Lower lobe of right lung (tissue), 2 donors: ENCODE measurements at regions not wholly inside any gene's neighbourhood (a gene's known extent, or its start where the extent isn't known, plus 50 kb on each side); places are given as distances from the start of the nearest gene placed in this dataset.
A peak's percentile ranks its signal among the peaks of the same experiment; 100 is the strongest.

Experiments
- ATAC-seq, 2 donors: fragments of 200-7000 bp; cut with Tn5 transposase; one replicate each; pipeline ENCODE4 v1.9.1; 2020 to 2022; ENCODE audit warnings: mild to moderate bottlenecking in 2 of 2, moderate library complexity in 2 of 2
- DNase-seq: peaks from one replicate; pipeline ENCODE4 v3.0.0-alpha.2; 2020
- H3K27ac ChIP-seq: fragments of 200-600 bp; one replicate; pipeline ENCODE4 v1.8.0; 2022
- H3K27me3 ChIP-seq: fragments of 200-600 bp; one replicate; pipeline ENCODE4 v1.8.0; 2022; ENCODE audit warnings: low read depth
- H3K36me3 ChIP-seq: fragments of 200-600 bp; one replicate; pipeline ENCODE4 v1.8.0; 2022; ENCODE audit warnings: mild to moderate bottlenecking
- H3K4me1 ChIP-seq: fragments of 200-600 bp; one replicate; pipeline ENCODE4 v1.8.0; 2022
- H3K4me3 ChIP-seq: fragments of 200-600 bp; one replicate; pipeline ENCODE4 v1.8.0; 2022; ENCODE audit warnings: mild to moderate bottlenecking
- H3K9me3 ChIP-seq: fragments of 200-600 bp; one replicate; pipeline ENCODE4 v1.8.0; 2022
- intact Hi-C: fragments of 100-400 bp; cut with DNase I; formaldehyde crosslinking; loops from one replicate; pipeline ENCODE4 v1.11.0; 2022
- TF ChIP-seq, protein P1 (sequence below): fragments of 200-600 bp; IDR thresholded peaks from one replicate; pipeline ENCODE4 v1.8.0; 2022; ENCODE audit warnings: antibody characterized with exemption, mild to moderate bottlenecking
- donor health status: DM: no; HTN: yes; CAD: no; lungs with severe emphysema.

- no peaks in the 10 kb centered on the region for H3K27me3 ChIP-seq
- intact Hi-C loops, result no loop called here
- H3K36me3 ChIP-seq, result no peaks in the 10 kb centered on the region
- peak; percentile 24 for DNase-seq
- H3K4me1 ChIP-seq, result peaks cover 4% of the 10 kb centered on the region
- TF ChIP-seq, protein P1, sequence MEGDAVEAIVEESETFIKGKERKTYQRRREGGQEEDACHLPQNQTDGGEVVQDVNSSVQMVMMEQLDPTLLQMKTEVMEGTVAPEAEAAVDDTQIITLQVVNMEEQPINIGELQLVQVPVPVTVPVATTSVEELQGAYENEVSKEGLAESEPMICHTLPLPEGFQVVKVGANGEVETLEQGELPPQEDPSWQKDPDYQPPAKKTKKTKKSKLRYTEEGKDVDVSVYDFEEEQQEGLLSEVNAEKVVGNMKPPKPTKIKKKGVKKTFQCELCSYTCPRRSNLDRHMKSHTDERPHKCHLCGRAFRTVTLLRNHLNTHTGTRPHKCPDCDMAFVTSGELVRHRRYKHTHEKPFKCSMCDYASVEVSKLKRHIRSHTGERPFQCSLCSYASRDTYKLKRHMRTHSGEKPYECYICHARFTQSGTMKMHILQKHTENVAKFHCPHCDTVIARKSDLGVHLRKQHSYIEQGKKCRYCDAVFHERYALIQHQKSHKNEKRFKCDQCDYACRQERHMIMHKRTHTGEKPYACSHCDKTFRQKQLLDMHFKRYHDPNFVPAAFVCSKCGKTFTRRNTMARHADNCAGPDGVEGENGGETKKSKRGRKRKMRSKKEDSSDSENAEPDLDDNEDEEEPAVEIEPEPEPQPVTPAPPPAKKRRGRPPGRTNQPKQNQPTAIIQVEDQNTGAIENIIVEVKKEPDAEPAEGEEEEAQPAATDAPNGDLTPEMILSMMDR, result no peak
- H3K27ac ChIP-seq, result no peak overlapping the region
- H3K4me3 ChIP-seq, result no peak overlapping the region
- H3K9me3 ChIP-seq, result no peaks in the 10 kb centered on the region
- ATAC-seq, result no peak
These were observed 216.3 kb downstream of the C9orf50 start for GRCh38 chr9:129404621-129405020.

- Histone ChIP-seq H3K4me1 (peaks cover 4% of the 10 kb centered on the region), H3K9me3 (no peaks in the 10 kb centered on the region), H3K36me3 (no peaks in the 10 kb centered on the region), H3K27ac (no peak overlapping the region), H3K4me3 (no peak overlapping the region), H3K27me3 (no peaks in the 10 kb centered on the region)
- TF ChIP-seq, protein P1, result no peak
- intact Hi-C loops, result no loop called here
- DNase-seq, result peak; percentile 33
- no peak for ATAC-seq
These were observed 216.9 kb downstream of the C9orf50 start for GRCh38 chr9:129403779-129404620.

DNA sequence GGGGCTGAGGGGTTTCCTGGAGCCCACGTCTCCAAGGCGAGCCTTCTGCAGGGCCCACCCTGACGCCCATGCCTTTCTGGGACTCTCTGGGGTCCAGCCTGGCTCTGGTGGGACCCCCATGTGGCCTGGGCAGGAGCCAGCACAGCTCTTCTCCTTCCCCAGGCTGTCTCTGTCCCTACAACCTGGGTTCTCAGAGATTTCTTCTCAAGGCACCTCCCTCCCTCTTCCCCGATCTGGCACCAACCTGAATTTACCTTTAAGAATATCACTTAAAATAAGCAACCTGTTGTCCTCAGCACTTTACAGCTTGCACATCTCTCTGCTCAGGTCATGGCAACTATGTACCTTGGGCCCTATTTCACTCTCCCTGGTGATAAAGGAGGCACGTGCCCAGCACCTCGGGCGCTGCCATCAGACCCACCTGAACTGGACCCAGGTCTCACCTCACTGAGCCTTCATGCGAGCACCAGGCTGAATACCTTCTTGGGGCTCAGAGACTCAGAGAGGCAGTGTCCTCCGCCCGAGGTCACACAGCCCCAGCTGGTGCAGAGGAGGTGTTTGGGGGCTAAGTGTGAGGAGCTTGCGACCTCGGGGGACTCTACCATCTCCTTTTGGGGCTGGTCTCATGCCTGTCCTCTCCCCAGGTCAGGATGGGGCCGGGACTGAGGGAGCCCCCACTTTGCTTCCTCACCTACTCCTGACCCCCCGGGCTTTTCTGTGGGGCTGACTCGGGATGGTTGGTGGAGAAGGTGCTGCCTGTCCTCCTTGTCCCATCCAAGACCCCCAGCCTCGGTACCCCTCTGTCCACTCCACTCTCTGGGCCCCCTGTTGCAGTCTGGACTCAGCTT, 217.7 kb downstream of the C9orf50 start:
- intact Hi-C loops, result no loop called here
- ATAC-seq, result no peak

DNA sequence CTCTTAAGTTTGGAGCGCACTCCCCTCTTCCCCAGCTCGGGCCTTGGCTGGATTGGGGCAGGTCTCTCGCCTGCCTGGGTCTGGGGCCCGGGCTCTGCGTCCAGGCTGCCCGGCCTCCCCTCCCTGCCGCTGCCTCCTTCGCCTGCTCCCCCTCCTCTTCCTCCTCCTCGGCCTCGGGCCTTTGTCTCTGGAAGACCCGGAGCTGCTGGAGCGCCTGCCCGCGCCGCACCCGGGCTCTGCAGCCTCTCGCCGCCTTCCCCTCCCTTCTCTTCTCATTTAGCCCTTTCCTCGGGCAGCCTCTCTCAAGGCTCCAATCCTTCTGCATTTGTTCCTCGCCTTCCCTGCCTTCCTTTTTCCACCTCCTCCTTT, 218.5 kb downstream of the C9orf50 start:
- H3K27ac ChIP-seq, result peak overlapping the region; percentile 68
- intact Hi-C loops, result no loop called here
- no peak for DNase-seq
- TF ChIP-seq, protein P1, result no peak
- H3K4me1 ChIP-seq, result peaks cover 4% of the 10 kb centered on the region
- peak overlapping the region; percentile 21 for H3K4me3 ChIP-seq
- H3K9me3 ChIP-seq, result no peaks in the 10 kb centered on the region
- no peaks in the 10 kb centered on the region for H3K27me3 ChIP-seq
- H3K36me3 ChIP-seq, result no peaks in the 10 kb centered on the region
- no peak for ATAC-seq

More for the DNA sequence above, 217.7 kb downstream of the C9orf50 start:
- Histone ChIP-seq H3K27ac (peak overlapping the region; percentile 68), H3K9me3 (no peaks in the 10 kb centered on the region), H3K36me3 (no peaks in the 10 kb centered on the region), H3K4me1 (peaks cover 4% of the 10 kb centered on the region), H3K4me3 (no peak overlapping the region), H3K27me3 (no peaks in the 10 kb centered on the region)
- TF ChIP-seq, protein P1, result no peak
- peak; percentile 27 for DNase-seq

DNA sequence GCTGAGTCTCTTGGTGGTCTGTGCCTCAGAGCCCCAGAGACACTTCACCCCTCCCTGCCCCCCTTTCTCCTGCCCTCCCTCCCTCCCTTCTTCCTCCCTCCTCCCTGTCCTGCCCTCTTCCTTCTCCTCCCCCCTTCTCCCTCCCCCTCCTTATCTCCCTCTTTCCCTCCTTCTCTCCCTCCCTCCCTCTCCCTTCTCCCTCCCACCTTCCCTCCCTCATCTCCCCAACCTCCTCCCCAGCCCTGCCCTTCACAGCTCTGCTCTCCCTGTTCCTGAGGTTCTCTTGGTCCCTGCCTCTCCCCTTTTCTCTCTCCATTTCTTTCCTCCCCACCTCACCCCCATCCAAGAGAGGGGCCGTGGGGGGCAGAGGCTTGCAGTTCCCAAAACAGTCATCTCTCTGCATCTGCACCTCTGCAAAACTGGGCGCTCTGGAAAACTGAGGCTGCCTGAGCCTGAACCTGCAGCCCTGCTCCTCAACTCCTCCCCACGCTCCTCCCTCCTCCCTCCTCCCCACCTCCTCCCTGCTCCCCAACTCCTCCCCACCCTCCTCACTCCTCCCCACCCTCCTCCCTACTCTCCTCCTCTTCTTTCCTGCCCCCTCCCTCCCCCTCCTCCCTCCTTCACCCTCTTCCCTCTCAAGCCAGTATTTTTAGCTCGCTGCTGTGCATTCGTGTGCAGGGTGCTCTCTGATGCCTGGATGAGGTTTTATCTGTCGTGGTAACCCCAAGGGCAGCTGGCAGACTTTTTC, 219.1 kb downstream of the C9orf50 start:
- Histone ChIP-seq H3K4me1 (peaks cover 4% of the 10 kb centered on the region), H3K27me3 (no peaks in the 10 kb centered on the region), H3K36me3 (no peaks in the 10 kb centered on the region), H3K9me3 (no peaks in the 10 kb centered on the region), H3K4me3 (peak overlapping the region; percentile 21), H3K27ac (peak overlapping the region; percentile 68)
- DNase-seq (peak; percentile 34), ATAC-seq (no peak)
- intact Hi-C loops, result no loop called here
- TF ChIP-seq, protein P1, result no peak
